Mesothelial cell of epicardium (in vitro differentiated cells): ENCODE measurements at regions not wholly inside any gene's neighbourhood (a gene's known extent, or its start where the extent isn't known, plus 50 kb on each side); places are given as distances from the start of the nearest gene placed in this dataset.

Experiments
- DNase-seq, 2 experiments: peaks; one replicate each; pipeline ENCODE4 v3.0.0; 2021; ENCODE audit warnings: low spot score in 2 of 2; ENCODE audit not compliant: unreplicated experiment in 2 of 2
- H3K27ac Mint-ChIP-seq: 2 replicates; pipeline ENCODE4 v1.8.0; 2021; ENCODE audit warnings: mixed read lengths
- H3K27me3 Mint-ChIP-seq: 2 replicates; pipeline ENCODE4 v1.8.0; 2021; ENCODE audit warnings: low read depth, mixed read lengths
- H3K36me3 Mint-ChIP-seq: 2 replicates; pipeline ENCODE4 v1.8.0; 2021; ENCODE audit warnings: mixed read lengths
- H3K4me1 Mint-ChIP-seq: 2 replicates; pipeline ENCODE4 v1.8.0; 2021; ENCODE audit warnings: mixed read lengths
- H3K4me3 Mint-ChIP-seq: 2 replicates; pipeline ENCODE4 v1.8.0; 2021; ENCODE audit warnings: mild to moderate bottlenecking, moderate library complexity, mixed read lengths
- H3K9me3 Mint-ChIP-seq: 2 replicates; pipeline ENCODE4 v1.8.0; 2021; ENCODE audit warnings: mixed read lengths
- CTCF ChIP-seq: fragments of 200-600 bp; sonication (generic); IDR thresholded peaks from one replicate; pipeline ENCODE4 v1.5.0; 2021; ENCODE audit warnings: antibody characterized with exemption; ENCODE audit not compliant: unreplicated experiment

GRCh38 chr3:150076443-150076842 lies 105.7 kb upstream of the PFN2 start:
- Mint-ChIP-seq H3K9me3 (peaks cover 4% of the 10 kb centered on the region), H3K4me1 (peaks cover 65% of the 10 kb centered on the region), H3K27me3 (peaks cover 13% of the 10 kb centered on the region), H3K36me3 (no peaks in the 10 kb centered on the region), H3K4me3 (no peak overlapping the region), H3K27ac (no peak overlapping the region)
- no peak for DNase-seq
- TF ChIP-seq CTCF, result no peak

GRCh38 chr3:150075417-150075865 lies 104.7 kb upstream of the PFN2 start:
- H3K27ac Mint-ChIP-seq, result no peak overlapping the region

GRCh38 chr3:150074697-150075416 lies 104.2 kb upstream of the PFN2 start:
- no peak for TF ChIP-seq CTCF
- H3K4me1 Mint-ChIP-seq, result peaks cover 50% of the 10 kb centered on the region
- no peaks in the 10 kb centered on the region for H3K36me3 Mint-ChIP-seq
- no peak for DNase-seq
- no peak overlapping the region for H3K27ac Mint-ChIP-seq
- peaks cover 4% of the 10 kb centered on the region for H3K9me3 Mint-ChIP-seq
- H3K27me3 Mint-ChIP-seq, result peaks cover 21% of the 10 kb centered on the region
- no peak overlapping the region for H3K4me3 Mint-ChIP-seq

More at GRCh38 chr3:150075417-150075865, 104.7 kb upstream of the PFN2 start:
- peaks cover 4% of the 10 kb centered on the region for H3K9me3 Mint-ChIP-seq
- TF ChIP-seq CTCF, result no peak
- H3K4me3 Mint-ChIP-seq, result no peak overlapping the region
- H3K36me3 Mint-ChIP-seq, result no peaks in the 10 kb centered on the region
- no peak for DNase-seq
- H3K27me3 Mint-ChIP-seq, result peaks cover 21% of the 10 kb centered on the region
- peaks cover 56% of the 10 kb centered on the region for H3K4me1 Mint-ChIP-seq

- Mint-ChIP-seq H3K27ac (no peak overlapping the region), H3K4me3 (no peak overlapping the region), H3K27me3 (peaks cover 24% of the 10 kb centered on the region), H3K9me3 (peaks cover 4% of the 10 kb centered on the region), H3K4me1 (peaks cover 50% of the 10 kb centered on the region), H3K36me3 (no peaks in the 10 kb centered on the region)
- TF ChIP-seq CTCF, result no peak
- no peak for DNase-seq
Measured at GRCh38 chr3:150074277-150074676, 103.6 kb upstream of the PFN2 start.

- Mint-ChIP-seq H3K27me3 (peaks cover 26% of the 10 kb centered on the region), H3K4me1 (peaks cover 44% of the 10 kb centered on the region), H3K27ac (no peak overlapping the region), H3K9me3 (peaks cover 4% of the 10 kb centered on the region), H3K4me3 (no peak overlapping the region), H3K36me3 (no peaks in the 10 kb centered on the region)
- no peak for DNase-seq
- no peak for TF ChIP-seq CTCF
Measured at GRCh38 chr3:150073513-150073912, 102.8 kb upstream of the PFN2 start.
